ENCODE measurements at regions not wholly inside any gene's neighbourhood (a gene's known extent, or its start where the extent isn't known, plus 50 kb on each side); places are given as distances from the start of the nearest gene placed in this dataset.
A peak's percentile ranks its signal among the peaks of the same experiment; 100 is the strongest.

GRCh38 chr19:31083105-31083504 is 266.1 kb downstream of the TSHZ3 start:
- TF ChIP-seq, protein P1, sequence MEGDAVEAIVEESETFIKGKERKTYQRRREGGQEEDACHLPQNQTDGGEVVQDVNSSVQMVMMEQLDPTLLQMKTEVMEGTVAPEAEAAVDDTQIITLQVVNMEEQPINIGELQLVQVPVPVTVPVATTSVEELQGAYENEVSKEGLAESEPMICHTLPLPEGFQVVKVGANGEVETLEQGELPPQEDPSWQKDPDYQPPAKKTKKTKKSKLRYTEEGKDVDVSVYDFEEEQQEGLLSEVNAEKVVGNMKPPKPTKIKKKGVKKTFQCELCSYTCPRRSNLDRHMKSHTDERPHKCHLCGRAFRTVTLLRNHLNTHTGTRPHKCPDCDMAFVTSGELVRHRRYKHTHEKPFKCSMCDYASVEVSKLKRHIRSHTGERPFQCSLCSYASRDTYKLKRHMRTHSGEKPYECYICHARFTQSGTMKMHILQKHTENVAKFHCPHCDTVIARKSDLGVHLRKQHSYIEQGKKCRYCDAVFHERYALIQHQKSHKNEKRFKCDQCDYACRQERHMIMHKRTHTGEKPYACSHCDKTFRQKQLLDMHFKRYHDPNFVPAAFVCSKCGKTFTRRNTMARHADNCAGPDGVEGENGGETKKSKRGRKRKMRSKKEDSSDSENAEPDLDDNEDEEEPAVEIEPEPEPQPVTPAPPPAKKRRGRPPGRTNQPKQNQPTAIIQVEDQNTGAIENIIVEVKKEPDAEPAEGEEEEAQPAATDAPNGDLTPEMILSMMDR (IDR thresholded peaks at IDR 0.05; ENCODE audit: extremely low read depth, low read depth, low read length): no peak
- Histone ChIP-seq H3K27me3 (ENCODE audit: insufficient read depth, low read length) (peaks cover 7% of the 10 kb centered on the region), H3K79me2 (ENCODE audit: insufficient read depth, low read length) (no peaks in the 10 kb centered on the region), H2AFZ (ENCODE audit: low read length) (no peak overlapping the region), H4K20me1 (ENCODE audit: insufficient read depth, low read length) (no peaks in the 10 kb centered on the region), H3K9me3 (ENCODE audit: low read depth, low read length) (no peaks in the 10 kb centered on the region), H3K27ac (ENCODE audit: low read depth, low read length) (no peak overlapping the region), H3K36me3 (ENCODE audit: insufficient read depth, low read length) (no peaks in the 10 kb centered on the region), H3K4me1 (ENCODE audit: insufficient read depth, low read length) (no peaks in the 10 kb centered on the region), H3K4me2 (ENCODE audit: insufficient read depth, low read length) (no peak overlapping the region), H3K4me3 (ENCODE audit: insufficient read depth, low read length) (no peak overlapping the region)
- DNase-seq (ENCODE audit: insufficient read length, low spot score, missing footprints): no peak

DNA sequence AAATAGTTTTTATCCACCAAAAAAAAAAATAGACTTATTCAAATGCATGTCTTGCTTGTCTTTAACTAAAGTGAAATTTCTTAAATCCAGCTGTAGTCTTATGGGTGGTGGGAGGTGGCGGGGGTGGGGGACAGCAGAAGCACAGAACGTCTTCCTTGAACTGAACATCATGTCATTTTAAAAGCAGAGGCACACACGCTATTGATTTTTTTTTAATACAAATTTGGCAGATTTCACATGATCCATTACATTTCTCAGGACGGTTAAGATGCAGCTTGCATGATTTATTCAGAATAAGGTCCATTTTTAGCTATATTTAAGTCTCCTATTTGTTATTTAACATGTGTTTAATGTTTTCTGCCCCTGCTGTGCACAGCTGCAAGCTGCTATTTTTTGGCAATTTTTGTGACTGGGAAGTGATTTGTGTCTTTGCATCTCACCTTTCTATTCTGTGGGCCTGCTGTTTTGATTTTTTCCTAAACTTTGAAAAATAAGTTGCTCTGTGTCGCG is 274.0 kb downstream of the TSHZ3 start:
- no peak overlapping the region for H3K4me3 ChIP-seq (ENCODE audit: insufficient read depth, low read length)
- H3K27me3 ChIP-seq (ENCODE audit: insufficient read depth, low read length): peaks cover 9% of the 10 kb centered on the region
- H2AFZ ChIP-seq (ENCODE audit: low read length): no peak overlapping the region
- no peaks in the 10 kb centered on the region for H4K20me1 ChIP-seq (ENCODE audit: insufficient read depth, low read length)
- no peaks in the 10 kb centered on the region for H3K36me3 ChIP-seq (ENCODE audit: insufficient read depth, low read length)
- no peak overlapping the region for H3K27ac ChIP-seq (ENCODE audit: low read depth, low read length)
- H3K79me2 ChIP-seq (ENCODE audit: insufficient read depth, low read length): no peaks in the 10 kb centered on the region
- H3K4me1 ChIP-seq (ENCODE audit: insufficient read depth, low read length): peaks cover 16% of the 10 kb centered on the region
- DNase-seq (ENCODE audit: insufficient read length, low spot score, missing footprints): no peak
- H3K4me2 ChIP-seq (ENCODE audit: insufficient read depth, low read length): no peak overlapping the region
- TF ChIP-seq, protein P1 (IDR thresholded peaks at IDR 0.05; ENCODE audit: extremely low read depth, low read depth, low read length): no peak
- no peaks in the 10 kb centered on the region for H3K9me3 ChIP-seq (ENCODE audit: low read depth, low read length)

- no peaks in the 10 kb centered on the region for H4K20me1 ChIP-seq (ENCODE audit: insufficient read depth, low read length)
- H2AFZ ChIP-seq (ENCODE audit: low read length): no peak overlapping the region
- H3K4me3 ChIP-seq (ENCODE audit: insufficient read depth, low read length): no peak overlapping the region
- no peak overlapping the region for H3K27ac ChIP-seq (ENCODE audit: low read depth, low read length)
- TF ChIP-seq, protein P1 (IDR thresholded peaks at IDR 0.05; ENCODE audit: extremely low read depth, low read depth, low read length): no peak
- peaks cover 3% of the 10 kb centered on the region for H3K27me3 ChIP-seq (ENCODE audit: insufficient read depth, low read length)
- no peak for DNase-seq (ENCODE audit: insufficient read length, low spot score, missing footprints)
- no peaks in the 10 kb centered on the region for H3K9me3 ChIP-seq (ENCODE audit: low read depth, low read length)
- no peak overlapping the region for H3K4me2 ChIP-seq (ENCODE audit: insufficient read depth, low read length)
- H3K79me2 ChIP-seq (ENCODE audit: insufficient read depth, low read length): no peaks in the 10 kb centered on the region
- peaks cover 16% of the 10 kb centered on the region for H3K4me1 ChIP-seq (ENCODE audit: insufficient read depth, low read length)
- no peaks in the 10 kb centered on the region for H3K36me3 ChIP-seq (ENCODE audit: insufficient read depth, low read length)
Measured at GRCh38 chr19:31074199-31075125, 274.8 kb downstream of the TSHZ3 start.

GRCh38 chr19:31073485-31074198 is 275.6 kb downstream of the TSHZ3 start:
- no peak overlapping the region for H3K4me3 ChIP-seq (ENCODE audit: insufficient read depth, low read length)
- H3K4me2 ChIP-seq (ENCODE audit: insufficient read depth, low read length): peak overlapping the region; percentile 35
- H2AFZ ChIP-seq (ENCODE audit: low read length): no peak overlapping the region
- H3K36me3 ChIP-seq (ENCODE audit: insufficient read depth, low read length): no peaks in the 10 kb centered on the region
- H3K4me1 ChIP-seq (ENCODE audit: insufficient read depth, low read length): peaks cover 16% of the 10 kb centered on the region
- H3K79me2 ChIP-seq (ENCODE audit: insufficient read depth, low read length): no peaks in the 10 kb centered on the region
- no peak for DNase-seq (ENCODE audit: insufficient read length, low spot score, missing footprints)
- no peaks in the 10 kb centered on the region for H3K9me3 ChIP-seq (ENCODE audit: low read depth, low read length)
- H4K20me1 ChIP-seq (ENCODE audit: insufficient read depth, low read length): no peaks in the 10 kb centered on the region
- H3K27me3 ChIP-seq (ENCODE audit: insufficient read depth, low read length): peaks cover 3% of the 10 kb centered on the region
- H3K27ac ChIP-seq (ENCODE audit: low read depth, low read length): no peak overlapping the region
- TF ChIP-seq, protein P1 (IDR thresholded peaks at IDR 0.05; ENCODE audit: extremely low read depth, low read depth, low read length): no peak
